CD4-positive, alpha-beta T cell treated with Interferon gamma for 1 hour (primary cell): ENCODE measurements at regions not wholly inside any gene's neighbourhood (a gene's known extent, or its start where the extent isn't known, plus 50 kb on each side); places are given as distances from the start of the nearest gene placed in this dataset.
"Not testable (repeated sequence)": the region's sequence is repeated elsewhere in the genome, so short reads cannot be mapped to it uniquely, and the experiment has no call there.

Source experiments
- DNase-seq: peaks from one replicate; pipeline ENCODE4 v3.0.0-alpha.2; 2020

- no peak for DNase-seq
Observed at GRCh38 chr2:241959751-241960269, 90.3 kb downstream of the RTP5 start.

- no peak for DNase-seq
Observed at GRCh38 chr2:241961454-241961853, 91.9 kb downstream of the RTP5 start.

DNA sequence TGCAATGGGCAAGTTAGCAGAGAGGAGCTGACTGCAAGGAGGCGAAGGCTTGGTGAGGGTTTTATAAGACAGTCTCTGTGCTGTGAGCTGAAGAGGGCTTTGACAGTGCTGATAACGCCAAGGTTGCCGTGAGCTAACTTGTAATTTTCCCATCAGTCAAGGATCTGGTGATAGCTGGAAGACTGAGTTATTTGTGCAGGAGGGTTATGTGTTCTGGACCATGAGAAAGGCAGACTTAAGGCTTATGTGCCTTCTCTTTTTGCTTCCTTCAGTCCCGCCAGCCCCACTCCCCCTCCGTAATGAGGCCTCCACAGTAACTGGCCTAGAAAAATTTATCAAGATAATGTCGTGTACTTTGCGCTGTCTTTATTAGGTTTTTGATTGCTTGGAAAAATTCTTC is 94.6 kb downstream of the RTP5 start:
- no peak for DNase-seq

GRCh38 chr2:241965931-241966412 is 96.4 kb downstream of the RTP5 start:
- DNase-seq = peak; percentile 50

DNA sequence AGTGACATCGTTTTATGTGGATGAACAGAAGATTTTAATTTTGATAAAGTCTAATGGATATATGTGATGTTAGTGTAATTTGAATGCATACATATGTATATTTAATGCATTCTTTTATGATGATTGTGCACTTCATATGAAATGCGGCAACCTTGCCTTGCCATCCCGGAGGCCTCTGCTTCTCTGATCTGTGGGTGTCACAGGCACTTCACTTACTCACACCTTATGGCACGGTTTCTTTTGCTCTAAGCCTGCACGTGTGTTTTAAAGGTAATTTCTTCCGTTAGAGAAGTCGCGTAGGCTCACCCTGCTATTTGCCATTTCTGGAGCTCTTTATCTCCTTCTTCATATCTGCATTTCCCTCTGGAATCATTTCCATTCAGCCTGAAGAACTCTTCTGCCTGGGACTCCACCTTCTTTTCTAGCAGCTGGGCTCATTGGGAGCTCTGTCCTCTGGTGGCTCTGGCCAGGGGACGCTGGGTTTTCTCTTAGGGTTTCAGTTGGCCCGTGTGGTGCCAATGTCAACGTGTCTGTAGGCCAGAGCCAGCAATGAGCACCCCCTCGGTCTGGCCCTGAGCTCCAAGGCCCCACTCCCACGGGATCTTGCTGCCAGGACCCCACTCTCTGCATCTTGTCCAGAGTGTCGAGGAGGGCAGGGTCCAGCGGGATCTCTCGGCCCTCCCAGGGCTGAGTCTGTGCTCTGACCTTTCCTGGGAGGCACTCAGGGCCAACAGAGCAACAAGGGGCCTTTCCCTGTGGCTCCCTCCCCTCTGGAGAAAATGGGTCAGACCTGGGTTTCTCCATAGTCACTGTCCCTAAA is 97.3 kb downstream of the RTP5 start:
- DNase-seq = no peak

DNA sequence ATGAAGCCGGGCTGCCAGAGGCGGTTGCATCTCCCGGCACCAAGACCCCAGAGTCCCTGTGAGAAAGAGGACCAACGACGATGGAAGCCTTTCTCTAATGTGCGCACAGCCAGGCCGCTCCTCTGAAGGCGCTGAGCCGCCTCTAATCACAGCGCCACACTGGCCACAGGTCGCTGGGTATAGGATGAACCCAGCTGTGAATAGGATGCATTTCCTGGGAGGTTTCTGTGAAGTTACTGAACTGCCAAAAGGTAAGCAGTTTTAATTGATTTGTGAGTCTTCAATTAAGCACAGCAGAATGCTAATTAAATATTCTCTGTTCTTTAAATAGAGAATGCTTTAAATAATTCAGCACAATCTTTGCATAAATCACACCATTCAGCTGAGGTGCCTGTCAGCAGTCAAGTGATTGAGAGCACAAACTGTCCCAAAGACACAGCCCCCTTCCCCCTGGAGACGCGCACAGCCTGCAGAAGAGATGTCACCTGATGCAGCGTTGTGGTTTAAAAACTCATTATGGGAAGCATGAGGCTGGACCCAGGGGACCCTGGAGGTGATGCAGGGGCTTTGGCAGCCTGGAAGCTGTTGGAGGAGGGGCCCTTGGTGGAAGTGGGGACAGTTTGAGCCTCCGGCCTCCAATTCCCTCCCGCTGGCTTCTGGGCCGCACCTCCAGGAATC is 98.1 kb downstream of the RTP5 start:
- DNase-seq = peak; percentile 41

DNA sequence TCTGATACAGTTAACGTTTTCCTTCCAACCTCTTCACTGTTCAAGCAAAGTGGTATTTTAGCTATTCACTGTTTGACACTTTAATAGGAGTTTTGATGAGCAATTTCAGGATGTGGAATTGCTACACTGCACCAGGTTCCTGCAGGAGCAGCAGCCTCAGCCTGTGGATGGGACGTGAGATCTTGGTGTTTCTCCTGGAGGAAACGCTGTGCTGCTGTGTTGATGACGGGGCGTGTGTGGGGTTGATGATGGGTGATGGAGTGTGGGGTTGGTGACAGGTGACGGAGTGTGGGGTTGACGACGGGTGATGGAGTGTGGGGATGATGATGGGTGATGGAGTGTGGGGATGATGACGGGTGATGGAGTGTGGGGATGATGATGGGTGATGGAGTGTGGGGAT is 98.9 kb downstream of the RTP5 start:
- no peak for DNase-seq

DNA sequence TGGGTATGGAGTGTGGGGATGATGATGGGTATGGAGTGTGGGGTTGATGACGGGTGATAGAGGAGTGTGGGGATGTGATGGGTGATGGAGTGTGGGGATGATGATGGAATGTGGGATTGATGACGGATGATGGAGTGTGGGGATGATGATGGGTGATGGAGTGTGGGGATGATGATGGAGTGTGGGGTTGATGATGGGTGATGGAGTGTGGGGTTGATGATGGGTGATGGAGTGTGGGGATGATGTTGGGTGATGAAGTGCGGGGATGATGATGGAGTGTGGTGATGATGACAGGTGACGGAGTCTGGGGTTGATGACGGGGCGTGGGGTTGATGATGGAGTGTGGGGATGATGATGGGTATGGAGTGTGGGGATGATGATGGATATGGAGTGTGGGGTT is 99.7 kb downstream of the RTP5 start:
- not testable (repeated sequence) for DNase-seq

DNA sequence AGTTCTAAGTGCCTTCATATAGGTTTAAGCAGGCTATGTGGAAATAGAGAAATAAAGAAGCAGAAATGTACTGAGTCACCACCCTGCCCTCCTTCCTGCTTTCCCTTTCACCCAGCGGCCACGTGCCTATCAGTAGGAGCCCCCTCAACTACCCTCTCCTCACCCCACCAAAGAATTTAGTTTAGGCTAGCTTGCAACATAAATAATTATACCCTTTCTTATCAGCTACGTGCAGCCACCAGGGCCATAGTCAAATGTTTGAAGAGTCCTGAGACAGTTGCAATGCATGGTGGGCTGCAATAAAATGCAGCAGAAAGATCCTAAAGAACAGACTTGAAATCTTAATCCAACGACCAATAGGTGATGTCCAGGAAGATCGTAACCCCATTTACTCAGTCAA is 101.2 kb downstream of the RTP5 start:
- DNase-seq = no peak

DNA sequence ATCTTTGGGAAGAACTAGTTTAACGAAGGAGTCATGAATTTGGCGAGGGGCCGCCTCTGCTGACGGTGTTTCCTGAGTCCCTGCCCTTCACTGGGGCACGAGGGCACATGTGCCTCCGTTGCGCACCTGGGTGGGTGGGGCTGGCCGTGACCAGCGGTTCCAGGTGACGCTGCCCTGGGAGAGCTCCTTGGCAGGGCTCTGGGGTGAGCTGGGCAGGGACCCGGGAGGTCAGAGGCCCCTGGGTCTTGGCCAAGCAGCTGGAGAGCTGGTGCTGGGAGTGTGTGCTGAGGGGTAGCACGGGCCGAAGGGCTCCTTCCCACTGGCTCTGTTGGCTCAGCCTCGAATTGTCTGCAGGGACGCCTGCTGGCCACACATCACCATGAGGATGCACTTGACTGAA is 104.6 kb downstream of the RTP5 start:
- DNase-seq = no peak

DNA sequence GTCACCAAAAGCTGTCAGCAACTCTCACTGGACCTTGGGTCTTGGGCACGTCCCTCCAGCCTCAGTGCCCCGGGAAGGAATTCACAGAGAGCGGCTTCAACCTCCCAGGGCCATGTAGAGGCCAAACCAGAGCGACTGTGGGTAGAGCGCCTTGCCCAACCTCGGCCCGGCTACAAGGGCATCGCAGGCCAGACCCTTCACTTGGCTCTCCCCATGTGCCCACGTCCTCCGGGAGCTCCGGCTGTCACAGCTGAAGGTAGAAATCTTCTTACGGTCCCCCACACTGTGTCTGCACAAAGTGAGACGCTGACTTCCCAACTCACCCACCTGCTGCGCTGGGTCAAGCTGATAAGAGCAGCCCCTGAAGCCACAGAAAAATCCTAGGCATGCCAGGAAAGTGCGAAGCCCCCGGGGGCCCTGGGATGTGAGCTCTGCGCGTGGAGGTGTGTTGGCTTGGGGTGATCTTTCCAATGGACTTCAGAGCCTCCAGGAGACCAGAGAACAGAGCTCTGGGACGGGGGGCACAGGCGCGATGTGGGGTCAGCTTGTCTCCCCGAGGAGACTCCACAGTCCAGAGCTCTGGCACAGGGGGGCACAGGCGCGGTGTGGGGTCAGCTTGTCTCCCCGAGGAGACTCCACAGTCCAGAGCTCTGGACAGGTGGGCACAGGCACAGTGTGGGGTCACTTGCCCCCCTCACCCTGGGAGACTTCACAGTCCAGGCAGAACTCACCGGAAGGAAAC is 105.5 kb downstream of the RTP5 start:
- no peak for DNase-seq

- DNase-seq = no peak
Observed at GRCh38 chr2:241975593-241976284, 106.2 kb downstream of the RTP5 start.

DNA sequence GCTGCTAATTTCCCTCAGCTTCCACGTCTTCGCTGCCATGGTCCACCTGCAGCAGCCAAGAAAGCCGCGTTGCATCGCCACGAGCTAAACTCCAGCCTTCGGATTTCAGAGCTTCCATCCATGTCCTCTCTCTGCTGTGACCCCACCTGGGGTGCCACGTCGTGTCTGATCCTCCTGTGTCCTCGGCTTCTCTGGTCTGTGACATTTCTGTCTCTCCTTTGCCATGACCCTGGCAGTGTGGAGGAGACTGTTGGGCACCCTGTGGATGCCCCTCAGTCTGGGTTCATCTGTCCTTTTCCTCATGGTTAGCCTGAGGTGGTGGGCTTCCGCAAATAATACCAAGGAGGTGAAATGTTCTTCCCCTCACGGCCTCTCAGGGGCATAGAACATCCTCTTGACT is 106.8 kb downstream of the RTP5 start:
- DNase-seq = no peak

GRCh38 chr2:241977557-241978300 is 108.2 kb downstream of the RTP5 start:
- no peak for DNase-seq

- no peak for DNase-seq
Observed at GRCh38 chr2:241978670-241979069, 109.1 kb downstream of the RTP5 start.

DNA sequence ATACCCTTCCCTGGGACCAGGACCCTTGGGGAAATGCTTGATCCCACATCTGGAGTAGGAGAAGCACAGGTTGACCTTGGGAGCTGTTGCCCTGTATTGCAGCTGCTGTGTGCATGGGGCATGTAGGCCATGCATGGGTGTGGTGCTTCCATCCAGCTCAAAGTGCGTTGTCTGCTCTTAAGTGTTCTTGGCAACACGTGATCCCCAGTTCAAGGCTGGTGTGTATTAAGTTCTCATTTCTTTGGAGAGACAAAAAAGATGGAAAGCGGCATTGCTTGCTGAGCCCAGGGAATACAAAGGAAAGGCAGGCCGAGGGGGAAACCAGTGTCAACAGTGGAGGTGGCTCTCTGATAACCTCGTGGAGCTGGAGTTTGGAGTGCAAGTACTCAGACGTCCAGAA is 110.7 kb downstream of the RTP5 start:
- DNase-seq = no peak

DNA sequence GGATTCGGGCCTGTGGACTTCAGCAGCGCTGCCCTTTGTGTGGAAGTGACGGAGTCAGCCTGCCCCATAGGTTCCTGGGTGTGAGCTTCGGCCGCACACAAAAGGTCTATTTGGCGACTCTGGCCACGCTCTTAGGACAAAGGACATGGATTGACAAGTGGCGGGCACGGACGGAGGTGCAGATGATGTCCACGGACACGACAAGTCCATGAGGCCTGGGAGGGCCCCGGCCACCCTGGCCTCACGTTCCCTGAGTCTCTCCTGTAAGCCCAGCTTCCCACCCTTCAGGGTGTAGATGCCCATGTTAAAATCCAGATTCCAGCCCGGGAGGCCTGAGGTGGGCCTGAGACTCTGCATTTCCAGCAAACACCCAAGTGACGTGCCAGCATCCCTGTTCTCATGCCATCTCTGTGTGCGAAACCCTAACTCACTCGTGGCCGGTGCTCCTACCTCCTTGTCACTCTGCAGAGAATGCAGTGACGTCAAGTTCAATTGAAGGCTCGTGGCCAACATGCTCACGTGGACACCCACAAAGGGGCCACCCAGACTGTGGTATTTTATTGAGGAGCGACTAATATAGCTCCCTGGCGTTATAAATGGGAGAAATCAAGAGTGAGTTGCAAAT is 111.7 kb downstream of the RTP5 start:
- DNase-seq = no peak

DNA sequence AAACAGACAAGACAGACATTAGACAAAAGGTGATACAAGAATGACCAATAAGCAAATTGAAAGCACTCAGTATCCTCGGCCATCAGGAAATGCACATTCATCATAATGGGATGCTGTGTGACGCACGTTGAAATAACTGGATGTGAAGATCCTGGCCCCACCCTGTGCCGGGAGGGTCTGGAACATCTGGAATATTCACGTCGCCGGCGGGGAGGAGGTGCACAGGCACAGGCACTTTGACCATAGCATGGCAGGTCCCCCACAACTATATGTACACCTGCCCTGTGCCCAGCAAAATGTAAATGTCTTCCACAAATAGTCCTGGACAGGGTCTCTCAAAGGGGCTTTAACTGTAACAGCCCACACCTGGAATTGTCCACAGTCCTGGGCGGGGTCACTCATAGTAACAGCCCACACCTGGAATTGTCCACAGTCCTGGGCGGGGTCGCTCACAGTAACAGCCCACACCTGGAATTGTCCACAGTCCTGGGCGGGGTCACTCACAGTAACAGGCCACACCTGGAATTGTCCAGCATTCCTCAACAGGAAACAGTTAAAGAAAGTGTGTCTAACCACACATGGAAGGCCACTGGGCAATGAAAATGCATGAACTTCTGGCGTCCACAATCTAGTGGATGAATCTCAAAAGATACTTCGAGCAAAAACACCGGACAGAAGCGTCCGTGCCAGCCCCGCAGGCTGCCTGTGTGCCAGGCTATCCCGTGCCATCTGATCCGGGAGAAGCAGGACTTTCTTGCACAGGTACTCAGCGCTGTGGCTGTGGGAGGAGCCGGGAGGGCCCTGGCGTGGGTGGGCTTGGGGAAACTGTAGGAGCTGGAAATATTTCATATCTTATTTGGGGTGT is 113.4 kb downstream of the RTP5 start:
- no peak for DNase-seq

DNA sequence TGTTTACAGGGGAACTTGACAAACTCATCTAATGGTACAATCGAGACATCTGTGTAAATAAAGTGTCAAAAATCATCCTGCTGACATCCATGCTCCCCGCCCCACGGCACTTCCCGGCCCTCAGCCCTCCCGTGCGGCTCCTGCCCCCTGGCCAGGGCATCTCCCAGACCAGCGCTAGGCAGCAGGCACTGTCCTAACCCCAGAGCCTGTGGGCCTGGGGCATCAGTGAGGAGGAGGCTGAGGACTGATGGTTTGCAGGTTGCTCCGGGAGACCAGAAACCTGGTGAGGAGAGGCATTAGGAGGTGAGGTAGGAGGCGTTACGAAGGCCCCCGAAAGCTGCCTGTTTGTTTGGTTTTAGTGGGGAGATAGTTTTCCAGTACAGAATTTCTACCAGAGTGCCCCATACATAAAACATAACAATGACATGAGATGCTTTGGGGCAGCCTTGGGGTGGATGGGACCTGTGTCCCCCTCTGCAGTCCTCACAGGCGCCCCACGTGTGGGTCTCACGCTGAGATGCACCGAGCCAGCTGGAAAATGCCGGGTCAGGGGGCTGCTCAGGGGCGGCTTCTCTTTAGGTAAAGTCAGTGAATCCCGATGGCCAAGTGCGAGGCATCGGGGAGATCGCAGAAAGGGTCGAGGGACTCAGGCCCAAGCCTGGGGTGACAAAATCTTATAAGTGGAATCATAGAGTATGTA is 114.2 kb downstream of the RTP5 start:
- no peak for DNase-seq

DNA sequence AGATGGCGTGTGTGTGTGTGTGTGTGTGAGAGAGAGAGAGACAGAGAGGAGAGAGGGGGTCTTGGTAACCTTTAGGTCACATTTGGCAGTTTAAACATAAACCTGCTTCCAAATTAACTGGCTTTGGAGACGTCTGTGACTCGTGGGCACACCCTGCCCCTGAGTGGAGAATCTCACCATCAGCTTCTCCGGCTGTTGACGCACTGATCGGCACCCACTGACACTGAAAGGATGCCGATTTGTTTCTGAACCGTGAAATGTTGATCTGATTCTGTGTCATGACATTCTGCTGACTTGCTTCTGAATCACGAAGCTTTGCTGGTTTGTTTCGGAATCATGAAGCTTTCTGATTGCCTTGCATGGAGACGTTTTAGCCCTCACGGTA is 114.7 kb downstream of the RTP5 start:
- no peak for DNase-seq
